ENCODE measurements at regions not wholly inside any gene's neighbourhood (a gene's known extent, or its start where the extent isn't known, plus 50 kb on each side); places are given as distances from the start of the nearest gene placed in this dataset.

DNA sequence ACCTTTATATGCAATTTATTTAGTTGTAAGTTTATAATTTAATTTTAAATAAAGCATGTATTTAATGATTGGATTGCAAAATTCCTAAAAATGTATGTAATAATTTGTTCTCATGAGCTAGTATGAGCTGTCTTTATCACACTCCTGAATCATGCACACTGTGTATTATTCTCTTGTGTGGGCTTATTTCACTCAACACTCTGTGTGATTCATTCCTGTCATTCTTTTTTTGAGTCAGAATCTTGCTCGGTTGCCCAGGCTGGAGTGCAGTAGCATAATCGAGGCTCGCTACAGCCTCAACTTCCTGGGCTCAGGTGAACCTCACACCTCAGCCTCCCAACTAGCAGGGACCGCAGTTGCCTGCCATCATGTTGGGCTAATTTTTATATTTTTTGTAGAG, 123.1 kb upstream of the SLC34A2 start:
- no peaks in the 10 kb centered on the region for H3K27me3 ChIP-seq (ENCODE audit: insufficient read depth, low read depth)
- TF ChIP-seq, protein P1, sequence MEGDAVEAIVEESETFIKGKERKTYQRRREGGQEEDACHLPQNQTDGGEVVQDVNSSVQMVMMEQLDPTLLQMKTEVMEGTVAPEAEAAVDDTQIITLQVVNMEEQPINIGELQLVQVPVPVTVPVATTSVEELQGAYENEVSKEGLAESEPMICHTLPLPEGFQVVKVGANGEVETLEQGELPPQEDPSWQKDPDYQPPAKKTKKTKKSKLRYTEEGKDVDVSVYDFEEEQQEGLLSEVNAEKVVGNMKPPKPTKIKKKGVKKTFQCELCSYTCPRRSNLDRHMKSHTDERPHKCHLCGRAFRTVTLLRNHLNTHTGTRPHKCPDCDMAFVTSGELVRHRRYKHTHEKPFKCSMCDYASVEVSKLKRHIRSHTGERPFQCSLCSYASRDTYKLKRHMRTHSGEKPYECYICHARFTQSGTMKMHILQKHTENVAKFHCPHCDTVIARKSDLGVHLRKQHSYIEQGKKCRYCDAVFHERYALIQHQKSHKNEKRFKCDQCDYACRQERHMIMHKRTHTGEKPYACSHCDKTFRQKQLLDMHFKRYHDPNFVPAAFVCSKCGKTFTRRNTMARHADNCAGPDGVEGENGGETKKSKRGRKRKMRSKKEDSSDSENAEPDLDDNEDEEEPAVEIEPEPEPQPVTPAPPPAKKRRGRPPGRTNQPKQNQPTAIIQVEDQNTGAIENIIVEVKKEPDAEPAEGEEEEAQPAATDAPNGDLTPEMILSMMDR (conservative IDR thresholded peaks at IDR 0.05; ENCODE audit: low read depth, low read length), result no peak
- H3K27ac ChIP-seq, result no peak overlapping the region
- H3K4me2 ChIP-seq, result no peak overlapping the region
- no peaks in the 10 kb centered on the region for H3K36me3 ChIP-seq (ENCODE audit: insufficient read depth)
- no peak overlapping the region for H2AFZ ChIP-seq (ENCODE audit: low read depth)
- no peaks in the 10 kb centered on the region for H3K79me2 ChIP-seq (ENCODE audit: insufficient read depth, low read depth)
- H3K4me3 ChIP-seq (IDR thresholded peaks at IDR 0.05; ENCODE audit: insufficient read depth, low read depth, low read length), result no peak overlapping the region
- no peak overlapping the region for H3K9ac ChIP-seq
- H3K4me1 ChIP-seq (ENCODE audit: low read depth, poor library complexity, severe bottlenecking), result no peaks in the 10 kb centered on the region
- H4K20me1 ChIP-seq (ENCODE audit: insufficient read depth), result no peaks in the 10 kb centered on the region

DNA sequence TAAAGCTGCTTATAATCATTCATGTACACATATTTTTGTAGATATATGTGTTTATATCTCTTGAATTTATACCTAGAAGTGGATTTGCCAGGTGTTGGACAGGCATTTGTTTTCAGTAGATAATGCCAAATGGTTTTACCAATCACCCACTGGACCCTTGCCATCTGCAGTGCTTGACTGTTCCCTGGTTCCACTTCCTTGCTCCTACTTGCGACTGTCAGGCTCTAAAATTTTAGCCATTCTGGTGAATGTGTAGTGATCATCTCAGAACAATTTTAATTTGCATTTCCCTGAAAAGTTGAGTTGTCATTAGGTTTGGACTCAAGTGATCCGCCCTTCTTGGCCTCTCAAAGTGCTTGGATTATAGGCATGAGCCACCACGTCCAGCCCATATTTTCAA, 122.4 kb upstream of the SLC34A2 start:
- Histone ChIP-seq H3K27me3 (ENCODE audit: insufficient read depth, low read depth) (no peaks in the 10 kb centered on the region), H3K4me1 (ENCODE audit: low read depth, poor library complexity, severe bottlenecking) (no peaks in the 10 kb centered on the region), H3K4me2 (no peak overlapping the region), H3K9ac (no peak overlapping the region), H3K79me2 (ENCODE audit: insufficient read depth, low read depth) (no peaks in the 10 kb centered on the region), H2AFZ (ENCODE audit: low read depth) (no peak overlapping the region), H3K36me3 (ENCODE audit: insufficient read depth) (no peaks in the 10 kb centered on the region), H3K27ac (no peak overlapping the region), H3K4me3 (IDR thresholded peaks at IDR 0.05; ENCODE audit: insufficient read depth, low read depth, low read length) (no peak overlapping the region), H4K20me1 (ENCODE audit: insufficient read depth) (no peaks in the 10 kb centered on the region)
- TF ChIP-seq, protein P1 (conservative IDR thresholded peaks at IDR 0.05; ENCODE audit: low read depth, low read length), result no peak

DNA sequence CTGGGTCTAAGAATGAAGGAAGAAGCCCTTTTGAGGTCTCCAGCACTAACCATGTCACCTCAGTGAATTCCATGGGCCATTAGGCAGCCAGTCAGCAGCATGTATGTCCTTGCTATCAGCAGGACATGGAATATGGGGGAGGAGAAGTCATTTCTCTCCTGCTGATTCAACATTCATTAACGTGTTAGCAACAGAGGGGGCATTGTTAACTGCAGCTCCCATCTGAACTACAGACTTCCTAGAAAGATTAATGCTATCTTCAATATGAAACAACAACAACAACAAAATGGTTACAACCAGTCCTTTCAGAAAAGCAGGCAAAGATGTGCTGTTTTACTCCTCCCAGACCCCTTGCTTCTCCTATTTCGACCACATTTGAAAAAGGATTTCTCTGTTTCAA, 120.4 kb upstream of the SLC34A2 start:
- Histone ChIP-seq H3K27me3 (ENCODE audit: insufficient read depth, low read depth) (no peaks in the 10 kb centered on the region), H3K4me3 (IDR thresholded peaks at IDR 0.05; ENCODE audit: insufficient read depth, low read depth, low read length) (no peak overlapping the region), H3K79me2 (ENCODE audit: insufficient read depth, low read depth) (no peaks in the 10 kb centered on the region), H3K27ac (no peak overlapping the region), H3K9ac (no peak overlapping the region), H4K20me1 (ENCODE audit: insufficient read depth) (no peaks in the 10 kb centered on the region), H2AFZ (ENCODE audit: low read depth) (no peak overlapping the region), H3K4me1 (ENCODE audit: low read depth, poor library complexity, severe bottlenecking) (no peaks in the 10 kb centered on the region), H3K4me2 (no peak overlapping the region), H3K36me3 (ENCODE audit: insufficient read depth) (no peaks in the 10 kb centered on the region)
- TF ChIP-seq, protein P1 (conservative IDR thresholded peaks at IDR 0.05; ENCODE audit: low read depth, low read length), result no peak

DNA sequence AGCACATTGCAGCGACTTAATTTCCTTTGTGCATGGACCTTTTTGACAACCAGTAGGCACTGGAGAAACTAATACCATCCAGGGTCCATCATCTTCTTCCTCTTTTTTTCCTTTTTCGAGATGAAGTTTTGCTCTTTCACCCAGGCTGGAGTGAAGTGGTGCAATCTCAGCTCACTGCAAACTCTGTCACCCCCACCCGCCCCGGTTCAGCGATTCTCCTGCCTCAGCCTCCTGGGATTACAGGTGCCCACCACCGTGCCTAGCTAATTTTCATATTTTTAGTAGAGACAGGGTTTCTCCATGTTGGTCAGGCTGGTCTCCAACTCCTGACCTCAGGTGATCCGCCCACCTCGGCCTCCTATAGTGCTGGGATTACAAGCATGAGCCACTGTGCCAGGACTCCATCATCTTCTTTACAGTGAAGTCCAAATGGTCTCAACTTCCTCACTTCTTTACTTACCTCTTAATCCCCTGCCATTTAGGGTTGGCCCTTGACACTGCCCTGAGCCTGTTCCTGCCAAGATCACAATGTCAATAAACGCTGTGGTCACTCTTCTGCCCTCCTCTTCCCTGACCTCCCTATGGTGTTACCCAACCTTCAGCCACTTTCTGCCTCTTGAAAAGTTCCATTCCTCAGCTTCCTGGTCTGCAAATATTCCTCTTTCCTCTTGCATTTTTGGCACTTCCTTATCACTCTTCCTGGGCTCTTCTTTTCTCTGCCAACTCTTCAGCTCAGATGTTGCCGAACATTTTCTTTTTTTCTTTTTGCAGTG, 119.8 kb upstream of the SLC34A2 start:
- no peaks in the 10 kb centered on the region for H3K36me3 ChIP-seq (ENCODE audit: insufficient read depth)
- TF ChIP-seq, protein P1 (conservative IDR thresholded peaks at IDR 0.05; ENCODE audit: low read depth, low read length), result no peak
- H3K4me1 ChIP-seq (ENCODE audit: low read depth, poor library complexity, severe bottlenecking), result no peaks in the 10 kb centered on the region
- no peaks in the 10 kb centered on the region for H3K27me3 ChIP-seq (ENCODE audit: insufficient read depth, low read depth)
- H4K20me1 ChIP-seq (ENCODE audit: insufficient read depth), result no peaks in the 10 kb centered on the region
- no peak overlapping the region for H2AFZ ChIP-seq (ENCODE audit: low read depth)
- no peak overlapping the region for H3K4me3 ChIP-seq (IDR thresholded peaks at IDR 0.05; ENCODE audit: insufficient read depth, low read depth, low read length)
- no peaks in the 10 kb centered on the region for H3K79me2 ChIP-seq (ENCODE audit: insufficient read depth, low read depth)
- no peak overlapping the region for H3K4me2 ChIP-seq
- H3K27ac ChIP-seq, result no peak overlapping the region
- no peak overlapping the region for H3K9ac ChIP-seq
